WTC11 (cell line): ENCODE measurements at regions not wholly inside any gene's neighbourhood (a gene's known extent, or its start where the extent isn't known, plus 50 kb on each side); places are given as distances from the start of the nearest gene placed in this dataset.

Experiments
- ATAC-seq: fragments of 200-7000 bp; cut with Tn5 transposase; 2 replicates; pipeline ENCODE4 v1.10.0; 2021; ENCODE audit warnings: mild to moderate bottlenecking, moderate library complexity
- CTCF ChIA-PET: fragments of 300-600 bp; sonication (Branson Sonifier 250); formaldehyde crosslinking; loops from one replicate; lab custom pipeline; 2021; ENCODE audit warnings: antibody characterized with exemption; lab: Charles Lee
- POLR2A ChIA-PET: fragments of 350-600 bp; sonication (Branson Sonifier 250); formaldehyde crosslinking; loops from one replicate; lab custom pipeline; 2021; ENCODE audit warnings: antibody characterized with exemption; lab: Charles Lee
- DNase-seq: peaks from one replicate; pipeline ENCODE4 v3.0.0; 2021; ENCODE audit warnings: low spot score
- H3K27ac Mint-ChIP-seq: 2 replicates; pipeline ENCODE4 v1.8.0; 2021; ENCODE audit warnings: mixed read lengths
- H3K27me3 Mint-ChIP-seq: 2 replicates; pipeline ENCODE4 v1.8.0; 2021; ENCODE audit warnings: low read depth, mild to moderate bottlenecking, moderate library complexity, mixed read lengths
- H3K36me3 Mint-ChIP-seq: 2 replicates; pipeline ENCODE4 v1.8.0; 2021; ENCODE audit warnings: mixed read lengths
- H3K4me1 Mint-ChIP-seq: 2 replicates; pipeline ENCODE4 v1.8.0; 2022; ENCODE audit warnings: mixed read lengths
- H3K4me3 Mint-ChIP-seq: 2 replicates; pipeline ENCODE4 v1.8.0; 2021; ENCODE audit warnings: mild to moderate bottlenecking, moderate library complexity, mixed read lengths
- H3K9me3 Mint-ChIP-seq: 2 replicates; pipeline ENCODE4 v1.8.0; 2021; ENCODE audit warnings: mixed read lengths
- ERG ChIP-seq: fragments of 250-450 bp; sonication (Bioruptor Pico); IDR thresholded peaks from 2 replicates; pipeline ENCODE4 v1.8.0; 2021; ENCODE audit warnings: mild to moderate bottlenecking
- FOXP4 ChIP-seq: sonication (generic); formaldehyde crosslinking; IDR thresholded peaks from 2 replicates; pipeline ENCODE4 v1.8.0; 2022; ENCODE audit warnings: mild to moderate bottlenecking, missing genetic modification reagents
- GRHL2 ChIP-seq: fragments of 250-450 bp; sonication (Bioruptor Pico); IDR thresholded peaks from 2 replicates; pipeline ENCODE4 v1.8.0; 2022; ENCODE audit warnings: mild to moderate bottlenecking, moderate library complexity; ENCODE audit not compliant: insufficient replicate concordance, severe bottlenecking
- IRF2 ChIP-seq: sonication (generic); formaldehyde crosslinking; IDR thresholded peaks from 2 replicates; pipeline ENCODE4 v1.8.0; 2022; ENCODE audit warnings: low read depth, missing genetic modification reagents, borderline replicate concordance
- JAZF1 ChIP-seq: fragments of 250-450 bp; sonication (Bioruptor Pico); IDR thresholded peaks from 2 replicates; pipeline ENCODE4 v1.9.0; 2021; ENCODE audit warnings: moderate library complexity, mild to moderate bottlenecking, inconsistent platforms
- MAX ChIP-seq: sonication (generic); formaldehyde crosslinking; IDR thresholded peaks from 2 replicates; pipeline ENCODE4 v1.8.0; 2022; ENCODE audit warnings: mild to moderate bottlenecking, missing genetic modification reagents
- MLX ChIP-seq: sonication (generic); formaldehyde crosslinking; IDR thresholded peaks from 2 replicates; pipeline ENCODE4 v1.8.1; 2023; ENCODE audit warnings: mild to moderate bottlenecking, missing genetic modification reagents, moderate library complexity
- NFATC4 ChIP-seq: fragments of 250-450 bp; sonication (Bioruptor Pico); IDR thresholded peaks from 2 replicates; pipeline ENCODE4 v1.9.0; 2021; ENCODE audit warnings: mild to moderate bottlenecking
- NR1H2 ChIP-seq: sonication (generic); formaldehyde crosslinking; IDR thresholded peaks from 2 replicates; pipeline ENCODE4 v1.9.0; 2021; ENCODE audit warnings: mild to moderate bottlenecking, moderate library complexity, missing genetic modification reagents
- PRDM15 ChIP-seq: sonication (generic); formaldehyde crosslinking; IDR thresholded peaks from 2 replicates; pipeline ENCODE4 v1.8.0; 2022; ENCODE audit warnings: missing genetic modification reagents
- ZMAT4 ChIP-seq: fragments of 250-450 bp; sonication (Bioruptor Pico); IDR thresholded peaks from 2 replicates; pipeline ENCODE4 v1.9.0; 2021; ENCODE audit warnings: mild to moderate bottlenecking
- ZNF416 ChIP-seq: fragments of 250-450 bp; sonication (Bioruptor Pico); IDR thresholded peaks from 2 replicates; pipeline ENCODE4 v1.9.0; 2021; ENCODE audit warnings: mild to moderate bottlenecking, inconsistent platforms
- ZNF425 ChIP-seq: fragments of 250-450 bp; sonication (Bioruptor Pico); conservative IDR thresholded peaks from 2 replicates; pipeline ENCODE4 v1.9.0; 2021; ENCODE audit warnings: mild to moderate bottlenecking
- ZNF532 ChIP-seq: fragments of 250-450 bp; sonication (Bioruptor Pico); IDR thresholded peaks from 2 replicates; pipeline ENCODE4 v1.9.0; 2021; ENCODE audit warnings: mild to moderate bottlenecking, borderline replicate concordance

GRCh38 chr10:126729314-126729870, 58.9 kb upstream of the C10orf90 start (continued):
- TF ChIP-seq ZNF532 (CRISPR knock-in tag) (no peak), IRF2 (CRISPR knock-in tag) (no peak), ZMAT4 (CRISPR knock-in tag) (no peak), ZNF416 (no peak), NFATC4 (CRISPR knock-in tag) (no peak), GRHL2 (CRISPR knock-in tag) (no peak)

GRCh38 chr10:126730856-126731609, 60.5 kb upstream of the C10orf90 start:
- H3K27me3 Mint-ChIP-seq, result no peaks in the 10 kb centered on the region; the same call in 1 of the 2 replicates
- H3K4me3 Mint-ChIP-seq, result no peak overlapping the region
- H3K27ac Mint-ChIP-seq, result no peak overlapping the region
- ATAC-seq (no peak), DNase-seq (no peak)
- peaks cover 22% of the 10 kb centered on the region for H3K4me1 Mint-ChIP-seq
- H3K9me3 Mint-ChIP-seq, result peaks cover 23% of the 10 kb centered on the region
- TF ChIP-seq JAZF1 (CRISPR knock-in tag) (no peak), NR1H2 (CRISPR knock-in tag) (no peak), FOXP4 (no peak)
- ChIA-PET CTCF (no interaction called here), POLR2A (no interaction called here)
- peaks cover 17% of the 10 kb centered on the region for H3K36me3 Mint-ChIP-seq

- ATAC-seq, result no peak
- Mint-ChIP-seq H3K4me3 (no peak overlapping the region), H3K27me3 (no peaks in the 10 kb centered on the region; the same call in 1 of the 2 replicates), H3K36me3 (peaks cover 17% of the 10 kb centered on the region), H3K4me1 (peaks cover 22% of the 10 kb centered on the region), H3K9me3 (peaks cover 22% of the 10 kb centered on the region), H3K27ac (no peak overlapping the region)
- CTCF ChIA-PET, result no interaction called here
- POLR2A ChIA-PET, result no interaction called here
- no peak for DNase-seq
- TF ChIP-seq ERG (CRISPR knock-in tag), result no peak
- no peak for TF ChIP-seq ZMAT4 (CRISPR knock-in tag)
- no peak for TF ChIP-seq MAX (CRISPR knock-in tag)
- no peak for TF ChIP-seq ZNF416
- no peak for TF ChIP-seq ZNF425 (CRISPR knock-in tag)
- no peak for TF ChIP-seq PRDM15 (CRISPR knock-in tag)
- no peak for TF ChIP-seq MLX (CRISPR knock-in tag)
Measured at GRCh38 chr10:126731610-126731990, 61.1 kb upstream of the C10orf90 start.
